Ovary (tissue), 7 donors: ENCODE measurements at regions not wholly inside any gene's neighbourhood (a gene's known extent, or its start where the extent isn't known, plus 50 kb on each side); places are given as distances from the start of the nearest gene placed in this dataset.

Experiments
- DNase-seq, 5 donors: peaks; one replicate each; pipeline ENCODE4 v3.0.0-alpha.2; 2019 to 2020
- H3K27ac ChIP-seq, 2 donors: fragments of 200-600 bp; one replicate each; pipeline versions ENCODE4 v1.5.1 to v1.8.0; 2019 to 2022
- H3K27me3 ChIP-seq: fragments of 200-600 bp; one replicate; pipeline ENCODE4 v1.8.0; 2022
- H3K36me3 ChIP-seq: fragments of 200-600 bp; sonication (generic); one replicate; pipeline ENCODE4 v1.5.1; 2019
- H3K4me1 ChIP-seq: one replicate; pipeline ENCODE4 v1.8.1; 2013; ENCODE audit warnings: mild to moderate bottlenecking, moderate library complexity; ENCODE audit not compliant: insufficient read depth
- H3K4me3 ChIP-seq: fragments of 200-600 bp; sonication (generic); one replicate; pipeline ENCODE4 v1.5.1; 2017
- H3K9me3 ChIP-seq, 2 donors: fragments of 200-600 bp in 1 of 2; sonication (generic) in 1 of 2; one replicate each; pipeline versions ENCODE4 v1.5.1 to v1.8.1; 2013 to 2019; ENCODE audit warnings: mild to moderate bottlenecking in 1 of 2, moderate library complexity in 1 of 2
- EP300 ChIP-seq: sonication (generic); formaldehyde crosslinking; IDR thresholded peaks from one replicate; pipeline ENCODE4 v1.6.1; 2017; ENCODE audit warnings: antibody characterized with exemption
- POLR2A ChIP-seq: fragments of 450-650 bp; IDR thresholded peaks from one replicate; pipeline ENCODE4 v1.6.1; 2017; ENCODE audit warnings: antibody characterized with exemption, mild to moderate bottlenecking, moderate library complexity
- WGBS, 3 donors: extraction: QIAGEN DNeasy Blood & Tissue Kit in 1 of 3; methylation state at CpG; one replicate each; pipeline versions ENCODE4 v1.1.5 to v1.1.7; 2013 to 2017; 5-methylcytosine and 5-hydroxymethylcytosine counted together
- intact Hi-C, 4 donors: fragments of 100-400 bp; cut with DNase I; formaldehyde crosslinking; loops; one replicate each; pipeline versions ENCODE4 v1.11.0 to v1.15.1; 2022 to 2023
- TF ChIP-seq, protein P1 (sequence below), 3 donors: fragments of 450-650 bp in 2 of 3; fragments of 200-600 bp in 1 of 3; IDR thresholded peaks; one replicate each; pipeline versions ENCODE4 v1.5.1 to v1.8.0; 2016 to 2022; ENCODE audit warnings: antibody characterized with exemption in 3 of 3, mild to moderate bottlenecking in 1 of 3
- donor health status: DM: no; HTN: no; CAD: no; lungs with moderate emphysema.
- donor health status: DM: no; HTN: no; CAD: no.
- donor health status: Bipolar disorder and iron deficiency.
- donor health status: DM: no; HTN: no; CAD: no.
- donor health status: DM: yes; HTN: yes; CAD: no.

- intact Hi-C loops, result no loop called here
- Histone ChIP-seq H3K36me3 (no peaks in the 10 kb centered on the region), H3K4me3 (no peak overlapping the region), H3K4me1 (no peaks in the 10 kb centered on the region), H3K27me3 (no peaks in the 10 kb centered on the region), H3K9me3 (no peaks in the 10 kb centered on the region), H3K27ac (no peak overlapping the region)
- DNase-seq, result no peak
- TF ChIP-seq EP300 (no peak), POLR2A (no peak)
- TF ChIP-seq, protein P1, sequence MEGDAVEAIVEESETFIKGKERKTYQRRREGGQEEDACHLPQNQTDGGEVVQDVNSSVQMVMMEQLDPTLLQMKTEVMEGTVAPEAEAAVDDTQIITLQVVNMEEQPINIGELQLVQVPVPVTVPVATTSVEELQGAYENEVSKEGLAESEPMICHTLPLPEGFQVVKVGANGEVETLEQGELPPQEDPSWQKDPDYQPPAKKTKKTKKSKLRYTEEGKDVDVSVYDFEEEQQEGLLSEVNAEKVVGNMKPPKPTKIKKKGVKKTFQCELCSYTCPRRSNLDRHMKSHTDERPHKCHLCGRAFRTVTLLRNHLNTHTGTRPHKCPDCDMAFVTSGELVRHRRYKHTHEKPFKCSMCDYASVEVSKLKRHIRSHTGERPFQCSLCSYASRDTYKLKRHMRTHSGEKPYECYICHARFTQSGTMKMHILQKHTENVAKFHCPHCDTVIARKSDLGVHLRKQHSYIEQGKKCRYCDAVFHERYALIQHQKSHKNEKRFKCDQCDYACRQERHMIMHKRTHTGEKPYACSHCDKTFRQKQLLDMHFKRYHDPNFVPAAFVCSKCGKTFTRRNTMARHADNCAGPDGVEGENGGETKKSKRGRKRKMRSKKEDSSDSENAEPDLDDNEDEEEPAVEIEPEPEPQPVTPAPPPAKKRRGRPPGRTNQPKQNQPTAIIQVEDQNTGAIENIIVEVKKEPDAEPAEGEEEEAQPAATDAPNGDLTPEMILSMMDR (IDR thresholded peaks at IDR 0.05), result no peak
- WGBS, 3 donors, result 10 to 28% (median 22%) methylated on average over 1 of the region's 1 CpG
These were observed 1167.1 kb upstream of the SEMA6A start for GRCh38 chr5:117741655-117742206.

DNA sequence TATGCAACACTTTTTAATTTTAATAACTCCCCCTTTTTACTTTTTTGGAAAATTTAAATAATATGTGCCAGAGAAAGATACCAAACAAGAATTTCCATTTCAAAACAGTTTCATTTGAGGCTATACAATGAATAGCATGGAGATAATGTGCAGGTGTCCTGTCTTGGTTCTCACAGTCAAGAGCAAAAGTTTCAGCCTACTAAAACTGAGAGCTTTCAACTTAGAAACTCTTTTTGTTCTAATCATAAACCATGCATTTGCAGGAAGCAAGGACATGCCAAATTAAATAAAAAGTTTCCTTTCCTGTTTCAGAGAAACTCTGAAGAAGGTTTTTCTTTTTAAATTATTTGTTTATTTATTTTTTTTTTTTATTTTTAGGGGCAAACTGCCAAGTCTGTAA lies 1165.6 kb upstream of the SEMA6A start:
- H3K9me3 ChIP-seq, result no peaks in the 10 kb centered on the region
- no peak overlapping the region for H3K27ac ChIP-seq
- H3K36me3 ChIP-seq, result no peaks in the 10 kb centered on the region
- TF ChIP-seq POLR2A (no peak), EP300 (no peak)
- TF ChIP-seq, protein P1 (IDR thresholded peaks at IDR 0.05), result no peak
- H3K4me3 ChIP-seq, result no peak overlapping the region
- no peaks in the 10 kb centered on the region for H3K27me3 ChIP-seq
- H3K4me1 ChIP-seq, result no peaks in the 10 kb centered on the region
- DNase-seq, result no peak
- intact Hi-C loops, result no loop called here

DNA sequence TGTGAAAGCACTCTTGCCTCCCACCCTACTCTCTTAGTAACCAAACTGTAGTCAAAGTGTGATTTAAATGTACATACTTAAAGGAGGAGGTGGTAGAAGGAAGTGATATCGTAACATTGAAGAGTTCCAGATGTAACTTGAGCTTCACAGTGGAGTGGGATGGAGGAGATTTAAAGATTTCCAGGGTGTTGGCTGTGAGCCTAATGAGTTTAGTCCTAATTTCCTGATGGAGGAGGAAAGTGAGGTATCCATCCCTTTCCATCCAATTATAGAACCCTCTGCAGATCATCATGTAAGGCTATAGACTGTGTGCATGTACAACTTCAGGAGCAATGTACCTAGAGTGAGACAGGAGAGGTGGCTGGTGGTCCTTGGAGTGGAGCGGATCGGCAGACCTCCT lies 1163.9 kb upstream of the SEMA6A start:
- intact Hi-C loops, result no loop called here

DNA sequence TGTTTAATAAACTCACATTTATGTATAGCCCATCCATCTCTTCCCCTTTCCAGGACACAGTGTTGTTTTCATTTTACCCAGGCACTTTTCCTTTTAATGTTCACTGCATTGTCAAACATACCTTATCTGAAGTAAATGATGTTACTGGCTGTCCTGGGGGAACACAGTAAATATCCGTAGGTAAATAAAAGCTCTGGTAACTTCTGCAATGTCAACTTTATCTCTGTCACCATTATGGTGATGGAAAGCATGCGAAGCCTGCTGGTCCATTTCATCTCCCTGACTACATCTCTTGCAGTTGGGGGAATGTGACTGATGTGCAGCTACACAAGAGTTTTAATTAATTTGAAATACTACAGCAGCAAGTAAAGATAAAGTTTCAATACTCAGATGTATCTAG lies 1162.1 kb upstream of the SEMA6A start:
- no peaks in the 10 kb centered on the region for H3K36me3 ChIP-seq
- no peak for DNase-seq
- H3K4me1 ChIP-seq, result peaks cover 2% of the 10 kb centered on the region
- WGBS, 3 donors, result 65 to 73% (median 72%) methylated on average over 2 of the region's 2 CpGs
- H3K4me3 ChIP-seq, result no peak overlapping the region
- intact Hi-C loops, result no loop called here
- H3K27me3 ChIP-seq, result no peaks in the 10 kb centered on the region
- H3K27ac ChIP-seq, result no peak overlapping the region
- no peaks in the 10 kb centered on the region for H3K9me3 ChIP-seq
- TF ChIP-seq EP300, result no peak
- TF ChIP-seq, protein P1 (IDR thresholded peaks at IDR 0.05), result no peak
- TF ChIP-seq POLR2A, result no peak

More for the DNA sequence above, 1163.9 kb upstream of the SEMA6A start:
- Histone ChIP-seq H3K27me3 (no peaks in the 10 kb centered on the region), H3K4me3 (no peak overlapping the region), H3K9me3 (no peaks in the 10 kb centered on the region), H3K4me1 (no peaks in the 10 kb centered on the region), H3K36me3 (no peaks in the 10 kb centered on the region), H3K27ac (no peak overlapping the region)
- WGBS, 3 donors, result 64 to 86% (median 85%) methylated on average over 3 of the region's 3 CpGs
- TF ChIP-seq, protein P1 (IDR thresholded peaks at IDR 0.05), result no peak
- TF ChIP-seq POLR2A (no peak), EP300 (no peak)
- DNase-seq, result no peak

GRCh38 chr5:117734056-117734455 lies 1159.4 kb upstream of the SEMA6A start:
- 79 to 85% (median 85%) methylated on average over 4 of the region's 4 CpGs for WGBS, 3 donors
- TF ChIP-seq EP300 (no peak), POLR2A (no peak)
- TF ChIP-seq, protein P1 (IDR thresholded peaks at IDR 0.05), result no peak

More at GRCh38 chr5:117734056-117734455, 1159.4 kb upstream of the SEMA6A start:
- Histone ChIP-seq H3K4me3 (no peak overlapping the region), H3K27ac (no peak overlapping the region), H3K9me3 (no peaks in the 10 kb centered on the region), H3K4me1 (peaks cover 2% of the 10 kb centered on the region), H3K27me3 (no peaks in the 10 kb centered on the region), H3K36me3 (no peaks in the 10 kb centered on the region)
- no peak for DNase-seq
- intact Hi-C loops, result no loop called here
